PC-9 (cell line): ENCODE measurements at regions not wholly inside any gene's neighbourhood (a gene's known extent, or its start where the extent isn't known, plus 50 kb on each side); places are given as distances from the start of the nearest gene placed in this dataset.

Source experiments
- EZH2 ChIP-seq: fragments of 200-600 bp; sonication (generic); IDR thresholded peaks from 2 replicates; pipeline ENCODE4 v1.8.0; 2017; ENCODE audit warnings: antibody characterized with exemption, low read depth
- TF ChIP-seq, protein P1 (sequence below): fragments of 200-600 bp; sonication (generic); conservative IDR thresholded peaks from 2 replicates; pipeline ENCODE4 v1.6.1; 2017; ENCODE audit warnings: mixed run types, antibody characterized with exemption, mild to moderate bottlenecking, moderate library complexity

- TF ChIP-seq, protein P1, sequence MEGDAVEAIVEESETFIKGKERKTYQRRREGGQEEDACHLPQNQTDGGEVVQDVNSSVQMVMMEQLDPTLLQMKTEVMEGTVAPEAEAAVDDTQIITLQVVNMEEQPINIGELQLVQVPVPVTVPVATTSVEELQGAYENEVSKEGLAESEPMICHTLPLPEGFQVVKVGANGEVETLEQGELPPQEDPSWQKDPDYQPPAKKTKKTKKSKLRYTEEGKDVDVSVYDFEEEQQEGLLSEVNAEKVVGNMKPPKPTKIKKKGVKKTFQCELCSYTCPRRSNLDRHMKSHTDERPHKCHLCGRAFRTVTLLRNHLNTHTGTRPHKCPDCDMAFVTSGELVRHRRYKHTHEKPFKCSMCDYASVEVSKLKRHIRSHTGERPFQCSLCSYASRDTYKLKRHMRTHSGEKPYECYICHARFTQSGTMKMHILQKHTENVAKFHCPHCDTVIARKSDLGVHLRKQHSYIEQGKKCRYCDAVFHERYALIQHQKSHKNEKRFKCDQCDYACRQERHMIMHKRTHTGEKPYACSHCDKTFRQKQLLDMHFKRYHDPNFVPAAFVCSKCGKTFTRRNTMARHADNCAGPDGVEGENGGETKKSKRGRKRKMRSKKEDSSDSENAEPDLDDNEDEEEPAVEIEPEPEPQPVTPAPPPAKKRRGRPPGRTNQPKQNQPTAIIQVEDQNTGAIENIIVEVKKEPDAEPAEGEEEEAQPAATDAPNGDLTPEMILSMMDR, result no peak
- no peak for TF ChIP-seq EZH2
Measured at GRCh38 chr5:79922626-79923025, 68.4 kb downstream of the MTX3 start.
